ENCODE measurements at regions not wholly inside any gene's neighbourhood (a gene's known extent, or its start where the extent isn't known, plus 50 kb on each side); places are given as distances from the start of the nearest gene placed in this dataset.

DNA sequence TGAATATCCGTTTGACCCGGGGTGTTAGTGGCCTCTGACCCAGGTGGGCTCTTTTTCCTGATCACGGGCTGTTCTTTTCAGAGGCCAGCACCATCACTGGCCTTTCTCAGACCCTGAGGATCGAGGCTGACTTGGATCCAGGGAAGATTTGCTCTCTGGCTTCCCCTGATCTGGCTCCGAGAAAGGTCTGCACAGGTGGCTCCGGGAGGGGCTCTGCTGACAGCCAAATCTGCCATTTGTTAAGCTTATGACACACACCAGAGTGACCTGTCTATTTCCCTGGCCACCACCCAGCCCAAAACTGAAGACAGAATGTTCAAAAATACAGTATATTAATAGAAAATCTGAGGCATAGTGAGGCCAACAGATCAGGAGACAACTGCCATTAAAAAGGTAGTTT is 221.8 kb upstream of the TNRC6C start:
- TF ChIP-seq POLR2A (IDR thresholded peaks at IDR 0.05; ENCODE audit: low read depth), result no peak
- TF ChIP-seq, protein P1, sequence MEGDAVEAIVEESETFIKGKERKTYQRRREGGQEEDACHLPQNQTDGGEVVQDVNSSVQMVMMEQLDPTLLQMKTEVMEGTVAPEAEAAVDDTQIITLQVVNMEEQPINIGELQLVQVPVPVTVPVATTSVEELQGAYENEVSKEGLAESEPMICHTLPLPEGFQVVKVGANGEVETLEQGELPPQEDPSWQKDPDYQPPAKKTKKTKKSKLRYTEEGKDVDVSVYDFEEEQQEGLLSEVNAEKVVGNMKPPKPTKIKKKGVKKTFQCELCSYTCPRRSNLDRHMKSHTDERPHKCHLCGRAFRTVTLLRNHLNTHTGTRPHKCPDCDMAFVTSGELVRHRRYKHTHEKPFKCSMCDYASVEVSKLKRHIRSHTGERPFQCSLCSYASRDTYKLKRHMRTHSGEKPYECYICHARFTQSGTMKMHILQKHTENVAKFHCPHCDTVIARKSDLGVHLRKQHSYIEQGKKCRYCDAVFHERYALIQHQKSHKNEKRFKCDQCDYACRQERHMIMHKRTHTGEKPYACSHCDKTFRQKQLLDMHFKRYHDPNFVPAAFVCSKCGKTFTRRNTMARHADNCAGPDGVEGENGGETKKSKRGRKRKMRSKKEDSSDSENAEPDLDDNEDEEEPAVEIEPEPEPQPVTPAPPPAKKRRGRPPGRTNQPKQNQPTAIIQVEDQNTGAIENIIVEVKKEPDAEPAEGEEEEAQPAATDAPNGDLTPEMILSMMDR (IDR thresholded peaks at IDR 0.05), result no peak
- no peak for TF ChIP-seq EP300 (IDR thresholded peaks at IDR 0.05)
